Stimulated activated CD8-positive, alpha-beta memory T cell treated with anti-CD3 and anti-CD28 coated beads, Interleukin-7, amount 100 ng/mL, for 1 hour (primary cell): ENCODE measurements at regions not wholly inside any gene's neighbourhood (a gene's known extent, or its start where the extent isn't known, plus 50 kb on each side); places are given as distances from the start of the nearest gene placed in this dataset.
"Not testable (repeated sequence)": the region's sequence is repeated elsewhere in the genome, so short reads cannot be mapped to it uniquely, and the experiment has no call there.

ENCODE experiments used
- DNase-seq, 2 donors: peaks; one replicate each; pipeline ENCODE4 v3.0.0-alpha.2; 2020; ENCODE audit warnings: low read depth in 2 of 2

- no peak for DNase-seq
Observed at GRCh38 chr15:98276018-98276417, 315.5 kb downstream of the ARRDC4 start.

GRCh38 chr15:98277602-98278001 is 317.1 kb downstream of the ARRDC4 start:
- no peak for DNase-seq

GRCh38 chr15:98280284-98280975 is 319.9 kb downstream of the ARRDC4 start:
- DNase-seq: no peak

- DNase-seq: no peak
Observed at GRCh38 chr15:98281130-98281529, 320.6 kb downstream of the ARRDC4 start.

- no peak for DNase-seq
Observed at GRCh38 chr15:98282656-98283332, 322.3 kb downstream of the ARRDC4 start.

GRCh38 chr15:98286200-98286599 is 325.7 kb downstream of the ARRDC4 start:
- no peak for DNase-seq

GRCh38 chr15:98286831-98287230 is 326.3 kb downstream of the ARRDC4 start:
- DNase-seq: no peak

- DNase-seq: no peak
Observed at GRCh38 chr15:98288091-98288590, 327.6 kb downstream of the ARRDC4 start.

- DNase-seq: no peak
Observed at GRCh38 chr15:98289747-98290146, 329.2 kb downstream of the ARRDC4 start.

GRCh38 chr15:98292442-98293240 is 332.1 kb downstream of the ARRDC4 start:
- no peak for DNase-seq

GRCh38 chr15:98294126-98294525 is 333.6 kb downstream of the ARRDC4 start:
- DNase-seq: no peak

- not testable (repeated sequence) for DNase-seq
Observed at GRCh38 chr15:98295101-98295759, 334.7 kb downstream of the ARRDC4 start.

GRCh38 chr15:98296653-98297052 is 336.1 kb downstream of the ARRDC4 start:
- DNase-seq: no peak

GRCh38 chr15:98304371-98304770 is 343.9 kb downstream of the ARRDC4 start:
- DNase-seq: no peak

- DNase-seq: no peak
Observed at GRCh38 chr15:98308117-98308516, 340.2 kb upstream of the IGF1R start.

- peak; percentile 10 to 57 for DNase-seq
Observed at GRCh38 chr15:98311566-98312188, 336.7 kb upstream of the IGF1R start.

- no peak for DNase-seq
Observed at GRCh38 chr15:98312913-98313312, 335.4 kb upstream of the IGF1R start.

- DNase-seq: no peak
Observed at GRCh38 chr15:98315971-98316370, 332.4 kb upstream of the IGF1R start.

- no peak for DNase-seq
Observed at GRCh38 chr15:98321896-98322295, 326.4 kb upstream of the IGF1R start.

GRCh38 chr15:98322581-98322980 is 325.8 kb upstream of the IGF1R start:
- no peak for DNase-seq

- no peak for DNase-seq
Observed at GRCh38 chr15:98324341-98324970, 323.9 kb upstream of the IGF1R start.
